Bronchial epithelial cell (primary cell): ENCODE measurements at regions not wholly inside any gene's neighbourhood (a gene's known extent, or its start where the extent isn't known, plus 50 kb on each side); places are given as distances from the start of the nearest gene placed in this dataset.

Source experiments
- DNase-seq: peaks from one replicate; pipeline ENCODE4 v3.0.0-alpha.2; 2010; ENCODE audit warnings: low read depth
- FAIRE-seq: peaks from 2 replicates; lab custom pipeline; 2011; peaks lifted over from hg19 to GRCh38; lab: Jason Lieb, UNC
- H3K27me3 ChIP-seq: 2 replicates; pipeline ENCODE4 v1.5.1; 2011; ENCODE audit warnings: low read length; ENCODE audit not compliant: control insufficient read depth, insufficient read depth
- H3K36me3 ChIP-seq: 2 replicates; pipeline ENCODE4 v1.5.1; 2011; ENCODE audit warnings: low read length; ENCODE audit not compliant: control insufficient read depth, insufficient read depth
- H3K4me3 ChIP-seq: 2 replicates; pipeline ENCODE4 v1.5.1; 2011; ENCODE audit warnings: mild to moderate bottlenecking, low read depth, low read length, control low read depth
- TF ChIP-seq, protein P1 (sequence below): IDR thresholded peaks from 2 replicates; pipeline ENCODE4 v1.5.1; 2011; ENCODE audit warnings: mild to moderate bottlenecking, moderate library complexity, low read length, control low read depth, inconsistent platforms; ENCODE audit not compliant: insufficient read depth, severe bottlenecking

DNA sequence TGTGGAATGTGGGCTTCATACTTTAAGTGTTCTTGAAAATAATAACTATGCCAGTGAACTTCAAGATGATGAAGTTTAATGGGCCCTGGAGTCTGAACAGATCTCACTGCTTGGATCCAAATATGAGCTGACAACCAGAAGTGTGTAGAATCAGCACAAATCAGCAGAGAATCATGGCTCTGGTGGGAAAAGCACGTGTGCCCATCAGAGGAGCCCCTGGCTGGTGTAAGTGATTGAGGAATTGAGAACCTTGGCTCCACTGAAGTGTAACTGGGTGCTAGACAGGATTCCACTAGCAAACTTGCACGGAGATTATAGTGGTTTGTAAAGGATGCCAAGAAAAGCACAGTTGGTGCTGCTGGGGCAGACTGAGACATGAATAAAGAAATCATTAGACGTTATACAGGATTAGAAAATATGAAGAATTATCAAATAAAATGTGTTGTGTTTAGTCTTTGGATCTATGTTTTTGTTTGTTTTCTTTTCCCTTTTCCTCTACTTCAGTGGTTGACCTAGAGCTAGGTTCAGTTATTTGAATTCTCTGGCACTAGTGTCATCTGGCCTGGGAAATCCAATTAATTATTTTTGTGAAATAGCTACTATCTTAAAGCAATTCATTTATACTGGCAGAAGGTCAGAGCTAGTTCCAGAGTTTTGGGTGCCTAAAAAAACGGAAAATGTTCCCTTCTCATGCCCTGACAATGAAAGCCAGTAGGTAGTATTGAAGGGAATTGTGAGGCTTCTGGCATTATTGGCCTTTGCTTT, 175.7 kb upstream of the MEOX2 start:
- Histone ChIP-seq H3K36me3 (no peaks in the 10 kb centered on the region), H3K4me3 (no peak overlapping the region), H3K27me3 (no peaks in the 10 kb centered on the region)
- DNase-seq (no peak), FAIRE-seq (no peak)
- TF ChIP-seq, protein P1, sequence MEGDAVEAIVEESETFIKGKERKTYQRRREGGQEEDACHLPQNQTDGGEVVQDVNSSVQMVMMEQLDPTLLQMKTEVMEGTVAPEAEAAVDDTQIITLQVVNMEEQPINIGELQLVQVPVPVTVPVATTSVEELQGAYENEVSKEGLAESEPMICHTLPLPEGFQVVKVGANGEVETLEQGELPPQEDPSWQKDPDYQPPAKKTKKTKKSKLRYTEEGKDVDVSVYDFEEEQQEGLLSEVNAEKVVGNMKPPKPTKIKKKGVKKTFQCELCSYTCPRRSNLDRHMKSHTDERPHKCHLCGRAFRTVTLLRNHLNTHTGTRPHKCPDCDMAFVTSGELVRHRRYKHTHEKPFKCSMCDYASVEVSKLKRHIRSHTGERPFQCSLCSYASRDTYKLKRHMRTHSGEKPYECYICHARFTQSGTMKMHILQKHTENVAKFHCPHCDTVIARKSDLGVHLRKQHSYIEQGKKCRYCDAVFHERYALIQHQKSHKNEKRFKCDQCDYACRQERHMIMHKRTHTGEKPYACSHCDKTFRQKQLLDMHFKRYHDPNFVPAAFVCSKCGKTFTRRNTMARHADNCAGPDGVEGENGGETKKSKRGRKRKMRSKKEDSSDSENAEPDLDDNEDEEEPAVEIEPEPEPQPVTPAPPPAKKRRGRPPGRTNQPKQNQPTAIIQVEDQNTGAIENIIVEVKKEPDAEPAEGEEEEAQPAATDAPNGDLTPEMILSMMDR: no peak

DNA sequence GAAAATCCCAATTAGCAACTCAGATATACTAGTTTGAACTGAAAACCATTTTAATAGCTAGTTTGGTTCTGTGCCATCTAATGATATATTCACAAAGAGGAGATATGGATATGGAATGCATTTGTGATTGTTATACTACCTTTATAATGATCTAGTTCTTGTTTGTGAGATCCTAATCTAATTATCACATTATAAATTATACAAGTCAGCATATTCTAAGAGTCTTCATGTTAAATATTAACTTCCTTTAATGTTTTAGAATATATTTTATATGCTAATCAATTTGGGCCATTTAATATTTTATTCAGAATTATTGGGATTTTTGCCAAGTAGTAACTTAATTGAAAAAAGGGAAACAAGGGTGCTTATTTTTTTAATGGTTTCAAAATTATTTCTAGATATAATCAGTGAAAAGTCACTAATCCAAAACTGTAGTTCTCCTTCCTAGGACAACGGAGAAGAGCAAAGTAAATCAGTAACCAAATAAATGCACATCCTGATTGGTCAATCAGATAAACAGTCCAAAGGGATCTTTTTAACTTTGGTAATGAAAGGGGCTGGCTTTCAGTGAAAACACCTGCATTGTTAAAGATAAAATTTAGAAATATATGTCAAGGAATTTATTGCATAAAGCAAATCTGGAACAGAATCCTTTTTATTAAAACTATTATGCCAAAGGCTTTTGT, 173.9 kb upstream of the MEOX2 start:
- no peaks in the 10 kb centered on the region for H3K36me3 ChIP-seq
- H3K4me3 ChIP-seq: no peak overlapping the region
- FAIRE-seq (no peak), DNase-seq (no peak)
- TF ChIP-seq, protein P1: no peak
- no peaks in the 10 kb centered on the region for H3K27me3 ChIP-seq

DNA sequence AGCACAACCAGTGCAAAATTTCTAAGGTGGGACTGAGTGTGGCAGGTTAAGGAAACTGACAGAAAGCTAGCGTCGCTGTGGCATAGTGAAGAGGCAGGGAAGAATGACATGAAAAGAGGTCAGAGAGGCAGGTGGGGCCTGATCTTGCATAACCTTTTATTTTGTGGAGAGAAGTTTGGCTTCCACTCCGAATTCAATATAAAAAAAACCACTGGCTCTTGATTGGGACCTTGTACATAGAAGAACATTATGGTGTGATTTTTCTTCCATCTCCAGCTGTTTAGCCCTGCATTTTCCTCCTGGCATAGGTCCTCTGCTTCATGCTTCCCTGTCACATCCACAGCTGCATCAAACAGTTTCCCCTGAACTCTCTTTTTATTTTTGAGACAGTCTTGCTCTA, 170.5 kb upstream of the MEOX2 start:
- no peak for FAIRE-seq
- no peaks in the 10 kb centered on the region for H3K36me3 ChIP-seq
- H3K27me3 ChIP-seq: no peaks in the 10 kb centered on the region
- DNase-seq: no peak
- no peak overlapping the region for H3K4me3 ChIP-seq
- TF ChIP-seq, protein P1: no peak

DNA sequence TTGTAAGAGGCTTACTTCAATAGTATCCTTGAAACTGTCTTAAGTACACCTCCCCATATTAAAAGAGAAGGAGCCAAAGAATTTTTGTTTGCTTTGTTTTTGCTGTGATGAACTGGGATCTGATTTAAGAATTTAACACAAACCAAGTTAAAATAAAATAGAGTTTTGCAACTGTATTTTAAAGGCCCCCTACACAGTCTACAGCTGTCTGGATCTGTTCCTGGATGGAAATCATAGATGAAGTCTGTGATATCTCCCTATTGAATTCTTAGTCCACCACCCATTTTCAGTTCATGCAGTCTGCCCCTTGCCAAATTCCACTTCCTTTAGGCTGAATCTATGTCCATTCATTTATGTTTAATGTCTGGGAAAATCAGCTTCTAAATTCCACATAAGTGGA, 169.8 kb upstream of the MEOX2 start:
- FAIRE-seq: no peak
- DNase-seq: no peak
- TF ChIP-seq, protein P1: no peak

DNA sequence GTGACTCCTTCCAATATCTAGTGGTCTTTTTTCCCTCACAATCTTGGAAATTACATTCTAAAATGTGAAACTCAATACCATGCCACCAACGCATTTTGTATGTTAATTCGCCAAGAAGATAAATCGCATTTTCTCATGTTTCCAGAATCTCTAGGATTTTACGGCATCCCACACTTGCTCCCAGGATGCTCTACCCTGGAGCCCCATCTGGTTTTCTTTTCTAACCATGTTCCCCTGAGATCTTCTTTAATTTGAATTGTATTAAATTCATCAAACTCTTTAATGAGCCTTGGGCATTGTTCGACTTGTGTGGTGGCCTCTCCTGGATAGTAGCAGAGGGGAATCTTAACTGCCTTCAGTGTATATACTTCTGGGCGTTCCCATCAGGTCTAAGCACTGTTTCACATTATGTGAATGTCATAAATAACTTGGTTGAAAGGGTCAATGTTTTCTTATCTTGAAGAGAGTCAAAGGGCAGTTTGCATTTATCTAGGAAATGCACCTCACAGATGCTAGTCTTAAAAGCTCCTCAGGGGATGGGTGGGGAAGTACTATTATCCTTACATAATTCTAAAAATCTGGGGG, 169.1 kb upstream of the MEOX2 start:
- no peaks in the 10 kb centered on the region for H3K36me3 ChIP-seq
- FAIRE-seq (no peak), DNase-seq (no peak)
- no peak overlapping the region for H3K4me3 ChIP-seq
- TF ChIP-seq, protein P1: no peak
- no peaks in the 10 kb centered on the region for H3K27me3 ChIP-seq

More for the DNA sequence above, 169.8 kb upstream of the MEOX2 start:
- Histone ChIP-seq H3K36me3 (no peaks in the 10 kb centered on the region), H3K27me3 (no peaks in the 10 kb centered on the region), H3K4me3 (no peak overlapping the region)
